Hepatocyte (in vitro differentiated cells): ENCODE measurements at regions not wholly inside any gene's neighbourhood (a gene's known extent, or its start where the extent isn't known, plus 50 kb on each side); places are given as distances from the start of the nearest gene placed in this dataset.

Experiments
- DNase-seq: peaks from one replicate; pipeline ENCODE4 v3.0.0-alpha.2; 2016; ENCODE audit warnings: low spot score
- H2AFZ ChIP-seq: fragments of 200-600 bp; sonication (generic); 2 replicates; pipeline ENCODE4 v1.6.0; 2016; ENCODE audit warnings: antibody characterized with exemption, mild to moderate bottlenecking
- H3K27ac ChIP-seq: fragments of 200-600 bp; sonication (generic); 2 replicates; pipeline ENCODE4 v1.5.1; 2016; ENCODE audit warnings: mild to moderate bottlenecking
- H3K27me3 ChIP-seq: fragments of 200-600 bp; sonication (generic); 2 replicates; pipeline ENCODE4 v1.6.1; 2016
- H3K36me3 ChIP-seq: fragments of 200-600 bp; sonication (generic); replicated peaks from 2 replicates; pipeline ENCODE4 v1.5.1; 2016; ENCODE audit warnings: low read depth; ENCODE audit not compliant: insufficient read depth
- H3K4me1 ChIP-seq: fragments of 200-600 bp; sonication (generic); 2 replicates; pipeline ENCODE4 v1.5.1; 2016; ENCODE audit warnings: mild to moderate bottlenecking, moderate library complexity; ENCODE audit not compliant: insufficient read depth
- H3K4me2 ChIP-seq: fragments of 200-600 bp; sonication (generic); 2 replicates; pipeline ENCODE4 v1.6.0; 2016
- H3K4me3 ChIP-seq: fragments of 200-600 bp; sonication (generic); 2 replicates; pipeline ENCODE4 v1.5.1; 2016; ENCODE audit warnings: mild to moderate bottlenecking
- H3K79me2 ChIP-seq: fragments of 200-600 bp; sonication (generic); 2 replicates; pipeline ENCODE4 v1.6.0; 2017; ENCODE audit warnings: mild to moderate bottlenecking
- H3K9me2 ChIP-seq: fragments of 200-600 bp; sonication (generic); replicated peaks from 2 replicates; pipeline ENCODE4 v1.6.0; 2017; ENCODE audit warnings: mild to moderate bottlenecking; ENCODE audit not compliant: insufficient read depth
- H3K9me3 ChIP-seq: fragments of 200-600 bp; sonication (generic); 2 replicates; pipeline ENCODE4 v1.5.1; 2016; ENCODE audit warnings: low read depth, mild to moderate bottlenecking
- H4K20me1 ChIP-seq: fragments of 200-600 bp; sonication (generic); 2 replicates; pipeline ENCODE4 v1.6.0; 2016; ENCODE audit warnings: mild to moderate bottlenecking; ENCODE audit not compliant: insufficient read depth, poor library complexity, severe bottlenecking
- CTCF ChIP-seq: fragments of 200-600 bp; sonication (generic); IDR thresholded peaks from 2 replicates; pipeline ENCODE4 v1.5.1; 2016; ENCODE audit warnings: antibody characterized with exemption, mild to moderate bottlenecking; ENCODE audit not compliant: poor library complexity
- EZH2 ChIP-seq: fragments of 200-600 bp; sonication (generic); IDR thresholded peaks from 2 replicates; pipeline ENCODE4 v1.6.1; 2016; ENCODE audit warnings: antibody characterized with exemption, mild to moderate bottlenecking, borderline replicate concordance
- EZH2phosphoT487 ChIP-seq: fragments of 200-600 bp; sonication (generic); IDR thresholded peaks from one replicate; pipeline ENCODE4 v1.6.1; 2018; ENCODE audit warnings: antibody characterized with exemption, mild to moderate bottlenecking, low read depth, moderate library complexity; ENCODE audit not compliant: unreplicated experiment, severe bottlenecking
- WGBS: methylation state at CpG from one replicate; pipeline ENCODE4 v1.1.6; 2016; ENCODE audit warnings: low lambda C conversion rate; ENCODE audit errors: missing lambda C conversion rate; 5-methylcytosine and 5-hydroxymethylcytosine counted together

DNA sequence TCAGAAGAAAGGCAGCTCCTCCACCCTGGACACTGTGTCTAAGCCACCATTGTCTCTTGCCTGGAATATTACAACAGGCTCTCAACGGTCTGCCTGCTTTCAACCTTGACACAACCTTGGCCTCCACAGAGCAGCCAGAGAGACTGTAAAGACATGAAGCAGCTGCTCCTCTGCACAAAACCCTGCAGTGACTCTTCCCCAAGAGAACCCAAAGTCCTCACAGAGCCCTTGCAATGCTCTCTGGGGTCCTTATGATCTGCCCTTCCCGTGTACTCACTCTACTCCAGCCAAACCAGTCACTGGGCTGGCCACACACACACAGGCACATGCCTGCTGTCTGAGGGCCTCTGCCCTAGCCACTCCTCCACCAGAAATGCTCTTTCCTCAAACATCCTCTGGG is 75.9 kb upstream of the CPEB2 start:
- Histone ChIP-seq H3K9me3 (no peaks in the 10 kb centered on the region), H2AFZ (no peak overlapping the region), H3K4me3 (no peak overlapping the region), H3K4me2 (no peak overlapping the region), H3K27me3 (no peaks in the 10 kb centered on the region), H3K9me2 (no peaks in the 10 kb centered on the region), H3K4me1 (no peaks in the 10 kb centered on the region), H3K79me2 (no peaks in the 10 kb centered on the region), H3K36me3 (no peaks in the 10 kb centered on the region), H3K27ac (no peak overlapping the region), H4K20me1 (no peaks in the 10 kb centered on the region)
- WGBS, result 75% methylated on average over 2 of the region's 2 CpGs
- TF ChIP-seq EZH2phosphoT487 (no peak), CTCF (no peak), EZH2 (no peak)
- DNase-seq, result no peak

- Histone ChIP-seq H3K4me2 (no peak overlapping the region), H3K79me2 (no peaks in the 10 kb centered on the region), H3K9me2 (no peaks in the 10 kb centered on the region), H3K4me3 (no peak overlapping the region), H2AFZ (no peak overlapping the region), H3K9me3 (no peaks in the 10 kb centered on the region), H3K27ac (no peak overlapping the region), H3K27me3 (no peaks in the 10 kb centered on the region), H4K20me1 (no peaks in the 10 kb centered on the region), H3K36me3 (no peaks in the 10 kb centered on the region), H3K4me1 (no peaks in the 10 kb centered on the region)
- no peak for DNase-seq
- 96% methylated on average over 1 of the region's 1 CpG for WGBS
- TF ChIP-seq EZH2, result no peak
- no peak for TF ChIP-seq EZH2phosphoT487
- TF ChIP-seq CTCF, result no peak
These were observed 74.2 kb upstream of the CPEB2 start for GRCh38 chr4:14928035-14928434.

DNA sequence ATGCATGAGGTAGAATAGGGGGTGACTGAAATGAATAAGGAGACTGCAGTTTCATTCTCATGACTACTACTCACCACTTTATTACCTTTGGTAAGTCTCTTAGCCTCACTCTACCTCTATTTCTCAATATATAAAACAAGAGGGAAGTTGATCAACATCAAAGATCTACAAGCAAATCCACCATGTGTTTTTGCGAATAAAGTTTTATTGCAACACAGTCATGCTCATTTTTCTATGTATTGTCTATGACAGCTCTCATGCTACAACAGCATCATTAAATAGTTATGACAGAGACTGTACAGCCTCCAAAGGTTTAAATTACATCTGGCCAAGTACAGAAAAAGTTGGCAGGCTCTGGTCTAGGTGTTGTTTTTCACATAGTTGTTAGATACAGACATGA is 72.6 kb upstream of the CPEB2 start:
- no peak for DNase-seq
- H3K36me3 ChIP-seq, result no peaks in the 10 kb centered on the region
- H3K9me3 ChIP-seq, result no peaks in the 10 kb centered on the region
- H4K20me1 ChIP-seq, result no peaks in the 10 kb centered on the region
- 97% methylated on average over 1 of the region's 1 CpG for WGBS
- no peaks in the 10 kb centered on the region for H3K4me1 ChIP-seq
- no peak overlapping the region for H3K4me3 ChIP-seq
- no peak overlapping the region for H3K4me2 ChIP-seq
- no peaks in the 10 kb centered on the region for H3K9me2 ChIP-seq
- no peak overlapping the region for H2AFZ ChIP-seq
- no peak overlapping the region for H3K27ac ChIP-seq
- no peaks in the 10 kb centered on the region for H3K79me2 ChIP-seq
- no peaks in the 10 kb centered on the region for H3K27me3 ChIP-seq
- no peak for TF ChIP-seq EZH2phosphoT487
- no peak for TF ChIP-seq CTCF
- no peak for TF ChIP-seq EZH2

DNA sequence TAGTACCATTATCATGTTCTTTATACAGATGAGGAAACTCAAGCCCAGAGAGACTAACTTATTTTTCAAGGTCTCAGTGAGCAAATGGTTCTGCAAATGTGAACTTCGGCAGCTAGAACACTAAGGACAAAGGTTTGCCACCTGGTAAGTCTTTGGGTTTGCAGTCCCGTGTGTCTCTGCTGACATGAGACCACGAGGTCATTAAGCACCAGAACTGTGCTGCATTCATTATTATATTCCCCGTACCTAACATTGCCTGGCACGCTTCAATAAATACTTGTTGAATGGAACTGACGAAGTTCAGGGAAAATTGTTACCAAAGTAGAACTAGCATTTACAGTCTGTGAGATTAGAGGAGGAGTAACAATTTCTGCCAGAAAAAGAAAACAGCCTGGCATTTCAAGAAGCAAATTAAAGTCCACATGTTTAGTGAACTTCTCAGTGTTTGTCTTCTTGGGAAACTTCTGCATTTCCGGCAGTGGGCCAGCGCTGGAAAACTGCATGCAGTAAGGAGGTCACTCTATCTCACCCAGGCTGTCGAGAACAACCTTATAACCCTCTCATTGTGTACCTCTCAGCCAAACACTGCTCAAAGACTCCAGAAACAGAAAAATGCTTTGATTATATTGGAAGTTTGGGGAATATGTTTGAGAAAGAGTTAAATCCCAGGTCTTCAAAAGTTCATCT is 67.4 kb upstream of the CPEB2 start:
- Histone ChIP-seq H3K4me3 (no peak overlapping the region), H2AFZ (no peak overlapping the region), H3K36me3 (no peaks in the 10 kb centered on the region), H3K27me3 (no peaks in the 10 kb centered on the region), H3K9me3 (no peaks in the 10 kb centered on the region), H3K27ac (no peak overlapping the region), H3K4me2 (no peak overlapping the region), H3K9me2 (no peaks in the 10 kb centered on the region), H3K4me1 (no peaks in the 10 kb centered on the region), H3K79me2 (no peaks in the 10 kb centered on the region), H4K20me1 (no peaks in the 10 kb centered on the region)
- no peak for TF ChIP-seq EZH2phosphoT487
- TF ChIP-seq EZH2, result no peak
- TF ChIP-seq CTCF, result no peak
- no peak for DNase-seq
- 82% methylated on average over 9 of the region's 9 CpGs for WGBS
